Suprapubic skin (tissue), 4 donors: ENCODE measurements at regions not wholly inside any gene's neighbourhood (a gene's known extent, or its start where the extent isn't known, plus 50 kb on each side); places are given as distances from the start of the nearest gene placed in this dataset.

ENCODE experiments used
- DNase-seq, 2 donors: peaks; one replicate each; pipeline ENCODE4 v3.0.0-alpha.2; 2019; ENCODE audit warnings: low spot score in 2 of 2
- H3K27ac ChIP-seq: fragments of 200-600 bp; sonication (generic); one replicate; pipeline ENCODE4 v1.5.1; 2019
- H3K27me3 ChIP-seq: fragments of 200-600 bp; sonication (generic); one replicate; pipeline ENCODE4 v1.5.1; 2019
- H3K36me3 ChIP-seq: fragments of 200-600 bp; sonication (generic); one replicate; pipeline ENCODE4 v1.5.1; 2019
- H3K4me1 ChIP-seq: fragments of 200-600 bp; sonication (generic); one replicate; pipeline ENCODE4 v1.5.1; 2019
- H3K4me3 ChIP-seq: fragments of 200-600 bp; sonication (generic); one replicate; pipeline ENCODE4 v1.5.1; 2019; ENCODE audit warnings: mild to moderate bottlenecking
- H3K9me3 ChIP-seq: fragments of 200-600 bp; sonication (generic); one replicate; pipeline ENCODE4 v1.5.1; 2019
- EP300 ChIP-seq: sonication (generic); formaldehyde crosslinking; IDR thresholded peaks from one replicate; pipeline ENCODE4 v1.6.1; 2017; ENCODE audit warnings: antibody characterized with exemption
- POLR2A ChIP-seq, 2 donors: fragments of 450-650 bp; IDR thresholded peaks; one replicate each; pipeline ENCODE4 v1.6.1; 2017; ENCODE audit warnings: antibody characterized with exemption in 2 of 2, mild to moderate bottlenecking in 2 of 2, moderate library complexity in 2 of 2
- POLR2AphosphoS5 ChIP-seq, 3 donors: sonication (generic); formaldehyde crosslinking; IDR thresholded peaks; one replicate each; pipeline ENCODE4 v1.6.1; 2017; ENCODE audit warnings: antibody characterized with exemption in 3 of 3
- WGBS: methylation state at CpG from one replicate; pipeline ENCODE4 v1.1.5; 2018; 5-methylcytosine and 5-hydroxymethylcytosine counted together
- TF ChIP-seq, protein P1 (sequence below), 2 donors: fragments of 200-600 bp in 1 of 2; fragments of 450-650 bp in 1 of 2; sonication (generic) in 1 of 2; IDR thresholded peaks; one replicate each; pipeline ENCODE4 v1.5.1; 2016 to 2019; ENCODE audit warnings: antibody characterized with exemption in 2 of 2, mild to moderate bottlenecking in 1 of 2, moderate library complexity in 1 of 2

DNA sequence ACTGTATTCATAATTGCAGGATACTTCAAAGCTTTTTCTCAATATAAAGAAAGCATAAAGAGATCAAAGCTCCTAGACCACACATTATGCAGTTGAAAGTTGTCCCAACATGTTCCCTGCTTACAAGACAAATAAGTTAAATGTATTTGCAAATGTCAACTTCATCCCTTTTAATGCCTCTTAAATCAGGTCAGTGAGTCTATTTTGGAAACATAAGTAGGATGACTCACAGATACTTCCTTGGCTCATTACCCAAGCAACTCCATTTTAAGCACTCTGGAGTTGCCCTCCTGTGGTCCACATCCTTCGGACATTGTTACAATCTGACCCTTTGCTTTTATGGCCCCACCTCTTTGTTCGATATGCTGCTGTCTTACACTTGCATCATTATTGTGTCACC is 162.0 kb downstream of the FAXC start:
- TF ChIP-seq POLR2AphosphoS5 (IDR thresholded peaks at IDR 0.05) (no peak), EP300 (no peak), POLR2A (IDR thresholded peaks at IDR 0.05) (no peak)
- TF ChIP-seq, protein P1, sequence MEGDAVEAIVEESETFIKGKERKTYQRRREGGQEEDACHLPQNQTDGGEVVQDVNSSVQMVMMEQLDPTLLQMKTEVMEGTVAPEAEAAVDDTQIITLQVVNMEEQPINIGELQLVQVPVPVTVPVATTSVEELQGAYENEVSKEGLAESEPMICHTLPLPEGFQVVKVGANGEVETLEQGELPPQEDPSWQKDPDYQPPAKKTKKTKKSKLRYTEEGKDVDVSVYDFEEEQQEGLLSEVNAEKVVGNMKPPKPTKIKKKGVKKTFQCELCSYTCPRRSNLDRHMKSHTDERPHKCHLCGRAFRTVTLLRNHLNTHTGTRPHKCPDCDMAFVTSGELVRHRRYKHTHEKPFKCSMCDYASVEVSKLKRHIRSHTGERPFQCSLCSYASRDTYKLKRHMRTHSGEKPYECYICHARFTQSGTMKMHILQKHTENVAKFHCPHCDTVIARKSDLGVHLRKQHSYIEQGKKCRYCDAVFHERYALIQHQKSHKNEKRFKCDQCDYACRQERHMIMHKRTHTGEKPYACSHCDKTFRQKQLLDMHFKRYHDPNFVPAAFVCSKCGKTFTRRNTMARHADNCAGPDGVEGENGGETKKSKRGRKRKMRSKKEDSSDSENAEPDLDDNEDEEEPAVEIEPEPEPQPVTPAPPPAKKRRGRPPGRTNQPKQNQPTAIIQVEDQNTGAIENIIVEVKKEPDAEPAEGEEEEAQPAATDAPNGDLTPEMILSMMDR (IDR thresholded peaks at IDR 0.05): no peak
- 55% methylated on average over 2 of the region's 2 CpGs for WGBS
- Histone ChIP-seq H3K9me3 (no peaks in the 10 kb centered on the region), H3K4me3 (no peak overlapping the region), H3K27ac (no peak overlapping the region), H3K27me3 (no peaks in the 10 kb centered on the region), H3K36me3 (no peaks in the 10 kb centered on the region), H3K4me1 (no peaks in the 10 kb centered on the region)
- no peak for DNase-seq

- WGBS: 91% methylated on average over 2 of the region's 2 CpGs
- no peaks in the 10 kb centered on the region for H3K36me3 ChIP-seq
- no peaks in the 10 kb centered on the region for H3K27me3 ChIP-seq
Measured at GRCh38 chr6:99186417-99186816, 163.1 kb downstream of the FAXC start.

DNA sequence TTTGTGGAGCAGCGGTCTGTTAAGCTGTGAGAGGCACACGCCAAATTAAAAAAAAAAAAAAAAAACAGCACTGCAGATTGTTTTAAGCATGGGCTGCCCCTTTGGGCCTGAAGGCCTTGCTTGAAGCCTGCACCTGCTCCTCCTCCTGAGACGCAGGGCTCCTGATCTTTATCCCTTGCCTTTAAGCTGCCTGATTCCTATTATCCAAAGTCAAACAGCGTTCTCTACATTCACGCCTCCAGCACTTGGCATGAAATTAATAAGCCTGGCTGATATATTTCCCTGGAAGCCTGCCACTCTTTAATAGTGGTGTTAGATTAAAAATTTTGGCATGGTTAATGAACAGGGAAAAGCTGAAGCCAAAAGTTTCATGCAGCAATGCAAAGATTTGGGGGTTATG is 163.9 kb downstream of the FAXC start:
- Histone ChIP-seq H3K27ac (no peak overlapping the region), H3K4me1 (no peaks in the 10 kb centered on the region), H3K9me3 (no peaks in the 10 kb centered on the region), H3K27me3 (no peaks in the 10 kb centered on the region), H3K36me3 (no peaks in the 10 kb centered on the region), H3K4me3 (no peak overlapping the region)
- TF ChIP-seq, protein P1 (IDR thresholded peaks at IDR 0.05): no peak
- TF ChIP-seq EP300 (no peak), POLR2AphosphoS5 (IDR thresholded peaks at IDR 0.05) (no peak)
- WGBS: 45% methylated on average over 5 of the region's 5 CpGs
- no peak for DNase-seq

More at GRCh38 chr6:99186417-99186816, 163.1 kb downstream of the FAXC start:
- Histone ChIP-seq H3K27ac (no peak overlapping the region), H3K4me3 (no peak overlapping the region), H3K9me3 (no peaks in the 10 kb centered on the region), H3K4me1 (no peaks in the 10 kb centered on the region)
- TF ChIP-seq POLR2A (IDR thresholded peaks at IDR 0.05) (no peak), POLR2AphosphoS5 (IDR thresholded peaks at IDR 0.05) (no peak), EP300 (no peak)
- TF ChIP-seq, protein P1 (IDR thresholded peaks at IDR 0.05): no peak
- no peak for DNase-seq

GRCh38 chr6:99184696-99185095 is 164.8 kb downstream of the FAXC start:
- no peak for DNase-seq
- 16% methylated on average over 2 of the region's 2 CpGs for whole genome bisulfite sequencing
- no peaks in the 10 kb centered on the region for H3K4me1 ChIP-seq
- no peak overlapping the region for H3K4me3 ChIP-seq
- no peaks in the 10 kb centered on the region for H3K27me3 ChIP-seq
- no peak for TF ChIP-seq EP300
- TF ChIP-seq POLR2A (IDR thresholded peaks at IDR 0.05): no peak
- TF ChIP-seq POLR2AphosphoS5 (IDR thresholded peaks at IDR 0.05): no peak
- TF ChIP-seq, protein P1 (IDR thresholded peaks at IDR 0.05): no peak
- H3K36me3 ChIP-seq: no peaks in the 10 kb centered on the region
- H3K27ac ChIP-seq: no peak overlapping the region
- H3K9me3 ChIP-seq: no peaks in the 10 kb centered on the region

DNA sequence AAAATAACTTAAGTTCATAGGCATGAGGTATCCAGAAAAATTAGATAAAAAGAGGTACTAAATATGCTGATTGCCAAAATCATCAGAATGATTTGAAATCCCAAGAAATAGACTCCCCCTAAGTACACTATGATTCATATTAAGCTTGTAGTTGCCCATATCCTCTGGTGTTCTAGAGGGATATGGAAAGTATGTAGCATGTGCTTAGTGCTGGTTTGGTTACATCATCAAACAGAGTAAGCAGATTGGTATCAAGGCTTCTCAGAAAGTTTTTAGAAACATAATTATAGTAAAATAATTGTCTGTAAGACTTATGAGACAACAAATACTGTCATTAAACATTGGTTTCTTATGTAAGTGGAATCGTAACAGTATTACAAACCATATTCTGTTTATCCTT is 166.4 kb downstream of the FAXC start:
- Histone ChIP-seq H3K4me1 (no peaks in the 10 kb centered on the region), H3K9me3 (peaks cover 4% of the 10 kb centered on the region), H3K36me3 (no peaks in the 10 kb centered on the region), H3K27ac (no peak overlapping the region), H3K27me3 (no peaks in the 10 kb centered on the region), H3K4me3 (no peak overlapping the region)
- no peak for DNase-seq
- 79% methylated on average over 1 of the region's 1 CpG for WGBS
- no peak for TF ChIP-seq POLR2A (IDR thresholded peaks at IDR 0.05)
- TF ChIP-seq, protein P1 (IDR thresholded peaks at IDR 0.05): no peak
- TF ChIP-seq EP300: no peak
- no peak for TF ChIP-seq POLR2AphosphoS5 (IDR thresholded peaks at IDR 0.05)
